GM21360 (cell line): ENCODE measurements at regions not wholly inside any gene's neighbourhood (a gene's known extent, or its start where the extent isn't known, plus 50 kb on each side); places are given as distances from the start of the nearest gene placed in this dataset.

Experiments
- ATAC-seq: cut with Tn5 transposase; IDR thresholded peaks from one replicate; pipeline ENCODE4 v1.9.1; 2021; ENCODE audit warnings: mild to moderate bottlenecking, moderate library complexity; ENCODE audit not compliant: unreplicated experiment

- no peak for ATAC-seq
These were observed 774.7 kb upstream of the ADGRL4 start for GRCh38 chr1:79781261-79781660.

GRCh38 chr1:79777481-79778219 is 771.1 kb upstream of the ADGRL4 start:
- ATAC-seq, result peak; percentile 100

GRCh38 chr1:79775402-79775801 is 768.9 kb upstream of the ADGRL4 start:
- ATAC-seq, result no peak

GRCh38 chr1:79773385-79773784 is 766.9 kb upstream of the ADGRL4 start:
- ATAC-seq, result no peak

GRCh38 chr1:79762461-79762860 is 755.9 kb upstream of the ADGRL4 start:
- no peak for ATAC-seq

GRCh38 chr1:79760531-79760930 is 754.0 kb upstream of the ADGRL4 start:
- ATAC-seq, result no peak

GRCh38 chr1:79749607-79750006 is 743.1 kb upstream of the ADGRL4 start:
- ATAC-seq, result no peak

- ATAC-seq, result no peak
These were observed 739.4 kb upstream of the ADGRL4 start for GRCh38 chr1:79745929-79746328.

- no peak for ATAC-seq
These were observed 738.2 kb upstream of the ADGRL4 start for GRCh38 chr1:79744746-79745145.

- peak; percentile 86 for ATAC-seq
These were observed 735.3 kb upstream of the ADGRL4 start for GRCh38 chr1:79741720-79742421.

- no peak for ATAC-seq
These were observed 731.6 kb upstream of the ADGRL4 start for GRCh38 chr1:79738101-79738500.

GRCh38 chr1:79737193-79737592 is 730.7 kb upstream of the ADGRL4 start:
- ATAC-seq, result no peak

GRCh38 chr1:79732950-79733349 is 726.4 kb upstream of the ADGRL4 start:
- no peak for ATAC-seq

- no peak for ATAC-seq
These were observed 720.4 kb upstream of the ADGRL4 start for GRCh38 chr1:79726911-79727310.

- no peak for ATAC-seq
These were observed 719.8 kb upstream of the ADGRL4 start for GRCh38 chr1:79726321-79726720.

GRCh38 chr1:79716447-79716846 is 709.9 kb upstream of the ADGRL4 start:
- no peak for ATAC-seq

GRCh38 chr1:79714664-79715063 is 708.1 kb upstream of the ADGRL4 start:
- no peak for ATAC-seq

- peak; percentile 94 for ATAC-seq
These were observed 704.5 kb upstream of the ADGRL4 start for GRCh38 chr1:79711001-79711431.

GRCh38 chr1:79708646-79709265 is 702.2 kb upstream of the ADGRL4 start:
- ATAC-seq, result no peak

- ATAC-seq, result no peak
These were observed 698.7 kb upstream of the ADGRL4 start for GRCh38 chr1:79705218-79705617.

GRCh38 chr1:79704067-79704466 is 697.5 kb upstream of the ADGRL4 start:
- ATAC-seq, result no peak
